Liver (tissue), 3 donors: ENCODE measurements at regions not wholly inside any gene's neighbourhood (a gene's known extent, or its start where the extent isn't known, plus 50 kb on each side); places are given as distances from the start of the nearest gene placed in this dataset.

ENCODE experiments used
- CTCF ChIP-seq: fragments of 150-350 bp; IDR thresholded peaks from 2 replicates; pipeline ENCODE4 v1.5.1; 2017; ENCODE audit warnings: improper control_type of control experiment, low read depth, low read length; ENCODE audit not compliant: missing input control
- EGR1 ChIP-seq, 2 donors: IDR thresholded peaks; 2 replicates each; pipeline ENCODE4 v1.6.1; 2016 to 2018; ENCODE audit warnings: antibody characterized with exemption in 2 of 2, low read depth in 2 of 2
- GABPA ChIP-seq, 2 donors: IDR thresholded peaks in 1 of 2; conservative IDR thresholded peaks in 1 of 2; 2 replicates each; pipeline ENCODE4 v1.6.1; 2016; ENCODE audit warnings: antibody characterized with exemption in 2 of 2, mild to moderate bottlenecking in 1 of 2, moderate library complexity in 1 of 2
- JUND ChIP-seq, 2 donors: IDR thresholded peaks; 2 replicates each; pipeline ENCODE4 v1.6.1; 2016; ENCODE audit warnings: antibody characterized with exemption in 2 of 2
- MAX ChIP-seq: IDR thresholded peaks from 2 replicates; pipeline ENCODE4 v1.6.1; 2016; ENCODE audit warnings: antibody characterized with exemption
- REST ChIP-seq: IDR thresholded peaks from 2 replicates; pipeline ENCODE4 v1.6.1; 2016; ENCODE audit warnings: antibody characterized with exemption, mild to moderate bottlenecking
- SP1 ChIP-seq: IDR thresholded peaks from 2 replicates; pipeline ENCODE4 v1.6.1; 2018; ENCODE audit warnings: antibody characterized with exemption, mild to moderate bottlenecking
- TAF1 ChIP-seq: conservative IDR thresholded peaks from 2 replicates; pipeline ENCODE4 v1.6.1; 2016; ENCODE audit warnings: antibody characterized with exemption, mild to moderate bottlenecking
- YY1 ChIP-seq: IDR thresholded peaks from 2 replicates; pipeline ENCODE4 v1.6.1; 2016; ENCODE audit warnings: antibody characterized with exemption, mild to moderate bottlenecking
- donor health status: healthy.
- donor health status: healthy.

- TF ChIP-seq CTCF (no peak), EGR1 (IDR thresholded peaks at IDR 0.05; ENCODE audit: low read depth in 2 of 2) (no peak), GABPA (IDR thresholded peaks at IDR 0.05 in 1 of 2, conservative IDR thresholded peaks at IDR 0.05 in 1 of 2) (no peak), REST (no peak), TAF1 (no peak), MAX (no peak), YY1 (no peak), SP1 (no peak), JUND (IDR thresholded peaks at IDR 0.05) (no peak)
Observed at GRCh38 chr5:4164167-4164566, 568.5 kb downstream of the IRX1 start.
